ENCODE measurements at regions not wholly inside any gene's neighbourhood (a gene's known extent, or its start where the extent isn't known, plus 50 kb on each side); places are given as distances from the start of the nearest gene placed in this dataset.

DNA sequence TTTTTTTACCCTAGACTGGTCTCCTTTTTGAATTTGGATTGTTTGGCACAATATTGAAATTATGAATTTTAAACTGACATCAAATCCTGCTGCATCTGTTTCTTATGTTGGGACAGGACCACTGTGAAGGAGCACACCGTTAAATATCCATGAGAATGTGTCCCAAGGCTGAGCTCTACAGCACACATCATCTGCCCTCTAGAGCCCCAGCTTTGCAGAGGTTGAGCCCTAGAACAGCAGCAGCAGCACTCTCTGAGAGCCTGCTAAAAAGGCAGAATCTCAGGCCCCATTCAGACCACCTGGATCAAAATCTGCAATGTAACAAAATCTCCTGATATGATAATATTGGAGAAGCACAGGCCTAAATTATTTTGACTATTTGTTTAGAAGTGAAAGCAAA lies 192.1 kb upstream of the CCN2 start:
- intact Hi-C loops (cut with micrococcal nuclease): no loop called here
- Histone ChIP-seq H3K36me3 (replicated peaks in 1 of 2; ENCODE audit: control extremely low read depth in 1 of 2, control insufficient read depth in 1 of 2, extremely low read depth in 1 of 2, insufficient read depth in 2 of 2, low read length in 1 of 2) (no peaks in the 10 kb centered on the region), H3K4me2 (replicated peaks; ENCODE audit: low read depth, low read length, poor library complexity, severe bottlenecking) (no peak overlapping the region), H3K79me2 (ENCODE audit: control insufficient read depth, insufficient read depth, low read length) (peaks cover 36% of the 10 kb centered on the region), H3K27ac (ENCODE audit: low read length in 2 of 2) (no peak overlapping the region), H3K27me3 (replicated peaks in 1 of 4; ENCODE audit: control extremely low read depth in 1 of 4, control insufficient read depth in 3 of 4, insufficient read depth in 4 of 4, low read length in 3 of 4) (no peaks in the 10 kb centered on the region), H3K9ac (ENCODE audit: low read length) (no peak overlapping the region), H3K4me3 (ENCODE audit: control extremely low read depth in 1 of 5, extremely low read depth in 1 of 5, insufficient read depth in 1 of 5, low read depth in 2 of 5, low read length in 4 of 5) (no peak overlapping the region), H2AFZ (ENCODE audit: insufficient read depth, low read depth, low read length, poor library complexity, severe bottlenecking) (no peak overlapping the region), H3K4me1 (ENCODE audit: control insufficient read depth in 2 of 2, insufficient read depth in 2 of 2, low read length in 2 of 2) (peaks cover 17% of the 10 kb centered on the region in 2 donors), H3K9me3 (ENCODE audit: control extremely low read depth in 1 of 3, control insufficient read depth in 2 of 3, insufficient read depth in 1 of 3, low read length in 2 of 3) (no peaks in the 10 kb centered on the region), H4K20me1 (ENCODE audit: control insufficient read depth, insufficient read depth, low read length, poor library complexity, severe bottlenecking) (no peaks in the 10 kb centered on the region)
- Mint-ChIP-seq H3K9me3 (ENCODE audit: insufficient read depth) (no peaks in the 10 kb centered on the region), H3K4me1 (peaks cover 45% of the 10 kb centered on the region), H3K4me3 (no peak overlapping the region), H3K27ac (no peak overlapping the region), H3K27me3 (no peaks in the 10 kb centered on the region)
- TF ChIP-seq EZH2 (IDR thresholded peaks at IDR 0.05; ENCODE audit: borderline replicate concordance, insufficient read depth, low read depth, low read length, poor library complexity, severe bottlenecking): no peak
- TF ChIP-seq, protein P1, sequence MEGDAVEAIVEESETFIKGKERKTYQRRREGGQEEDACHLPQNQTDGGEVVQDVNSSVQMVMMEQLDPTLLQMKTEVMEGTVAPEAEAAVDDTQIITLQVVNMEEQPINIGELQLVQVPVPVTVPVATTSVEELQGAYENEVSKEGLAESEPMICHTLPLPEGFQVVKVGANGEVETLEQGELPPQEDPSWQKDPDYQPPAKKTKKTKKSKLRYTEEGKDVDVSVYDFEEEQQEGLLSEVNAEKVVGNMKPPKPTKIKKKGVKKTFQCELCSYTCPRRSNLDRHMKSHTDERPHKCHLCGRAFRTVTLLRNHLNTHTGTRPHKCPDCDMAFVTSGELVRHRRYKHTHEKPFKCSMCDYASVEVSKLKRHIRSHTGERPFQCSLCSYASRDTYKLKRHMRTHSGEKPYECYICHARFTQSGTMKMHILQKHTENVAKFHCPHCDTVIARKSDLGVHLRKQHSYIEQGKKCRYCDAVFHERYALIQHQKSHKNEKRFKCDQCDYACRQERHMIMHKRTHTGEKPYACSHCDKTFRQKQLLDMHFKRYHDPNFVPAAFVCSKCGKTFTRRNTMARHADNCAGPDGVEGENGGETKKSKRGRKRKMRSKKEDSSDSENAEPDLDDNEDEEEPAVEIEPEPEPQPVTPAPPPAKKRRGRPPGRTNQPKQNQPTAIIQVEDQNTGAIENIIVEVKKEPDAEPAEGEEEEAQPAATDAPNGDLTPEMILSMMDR (IDR thresholded peaks at IDR 0.05): no peak
- ChIA-PET POLR2A (no interaction called here), CTCF (no interaction called here)
- DNase-seq (no peak), ATAC-seq (ENCODE audit: low read depth) (no peak)
- no CpG with 5 or more reads among the region's 1 CpG for WGBS (ENCODE audit: insufficient coverage)

DNA sequence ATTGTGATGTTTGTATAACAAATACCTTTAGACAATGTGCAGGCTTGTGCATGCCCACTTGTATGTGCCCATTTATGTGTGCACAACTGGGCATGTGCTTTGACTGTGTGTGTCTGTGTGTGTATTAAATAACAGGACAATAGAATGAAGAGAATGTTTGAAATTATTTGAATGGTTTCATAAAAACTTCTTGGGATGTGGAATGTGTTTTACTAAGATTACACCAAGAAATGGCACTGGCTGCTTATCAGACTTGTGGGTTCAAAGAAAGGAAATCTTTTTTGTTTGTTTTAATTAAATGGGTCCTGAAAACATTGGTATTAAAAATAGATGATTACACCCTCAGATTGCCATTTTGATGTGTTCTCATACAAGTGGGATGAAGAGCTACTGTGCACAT lies 191.6 kb upstream of the CCN2 start:
- no peaks in the 10 kb centered on the region for H3K9me3 Mint-ChIP-seq (ENCODE audit: insufficient read depth)
- H3K4me1 Mint-ChIP-seq: peaks cover 47% of the 10 kb centered on the region
- no peak for TF ChIP-seq EZH2 (IDR thresholded peaks at IDR 0.05; ENCODE audit: borderline replicate concordance, insufficient read depth, low read depth, low read length, poor library complexity, severe bottlenecking)
- TF ChIP-seq, protein P1 (IDR thresholded peaks at IDR 0.05): no peak
- no peak for DNase-seq
- H3K4me3 ChIP-seq (ENCODE audit: control extremely low read depth in 1 of 5, extremely low read depth in 1 of 5, insufficient read depth in 1 of 5, low read depth in 2 of 5, low read length in 4 of 5): no peak overlapping the region
- H3K36me3 ChIP-seq (replicated peaks in 1 of 2; ENCODE audit: control extremely low read depth in 1 of 2, control insufficient read depth in 1 of 2, extremely low read depth in 1 of 2, insufficient read depth in 2 of 2, low read length in 1 of 2): no peaks in the 10 kb centered on the region
- ChIA-PET POLR2A (no interaction called here), CTCF (no interaction called here)
- ATAC-seq (ENCODE audit: low read depth): no peak
- H3K27me3 Mint-ChIP-seq: no peaks in the 10 kb centered on the region
- peaks cover 40% of the 10 kb centered on the region for H3K79me2 ChIP-seq (ENCODE audit: control insufficient read depth, insufficient read depth, low read length)
- no peaks in the 10 kb centered on the region for H3K27me3 ChIP-seq (replicated peaks in 1 of 4; ENCODE audit: control extremely low read depth in 1 of 4, control insufficient read depth in 3 of 4, insufficient read depth in 4 of 4, low read length in 3 of 4)
- H3K4me1 ChIP-seq (ENCODE audit: control insufficient read depth in 2 of 2, insufficient read depth in 2 of 2, low read length in 2 of 2): peaks cover 21 to 22% of the 10 kb centered on the region in 2 donors
- no peak overlapping the region for H3K27ac ChIP-seq (ENCODE audit: low read length in 2 of 2)
- no peak overlapping the region for H2AFZ ChIP-seq (ENCODE audit: insufficient read depth, low read depth, low read length, poor library complexity, severe bottlenecking)
- H3K4me2 ChIP-seq (replicated peaks; ENCODE audit: low read depth, low read length, poor library complexity, severe bottlenecking): no peak overlapping the region
- intact Hi-C loops (cut with micrococcal nuclease): no loop called here
- H3K9me3 ChIP-seq (ENCODE audit: control extremely low read depth in 1 of 3, control insufficient read depth in 2 of 3, insufficient read depth in 1 of 3, low read length in 2 of 3): no peaks in the 10 kb centered on the region
- no peaks in the 10 kb centered on the region for H4K20me1 ChIP-seq (ENCODE audit: control insufficient read depth, insufficient read depth, low read length, poor library complexity, severe bottlenecking)
- H3K4me3 Mint-ChIP-seq: no peak overlapping the region
- H3K9ac ChIP-seq (ENCODE audit: low read length): no peak overlapping the region
- H3K27ac Mint-ChIP-seq: no peak overlapping the region

Measured in B cell (primary cell).